22Rv1 (cell line): ENCODE measurements at regions not wholly inside any gene's neighbourhood (a gene's known extent, or its start where the extent isn't known, plus 50 kb on each side); places are given as distances from the start of the nearest gene placed in this dataset.

Experiments used
- H3K27ac ChIP-seq: fragments of 450-650 bp; 2 replicates; pipeline ENCODE4 v1.5.1; 2017
- ZFX ChIP-seq: fragments of 450-650 bp; IDR thresholded peaks from 2 replicates; pipeline ENCODE4 v1.6.1; 2017; ENCODE audit warnings: antibody characterized with exemption, borderline replicate concordance
- TF ChIP-seq, protein P1 (sequence below): fragments of 450-650 bp; IDR thresholded peaks from 2 replicates; pipeline ENCODE4 v1.5.1; 2017; ENCODE audit warnings: mild to moderate bottlenecking

DNA sequence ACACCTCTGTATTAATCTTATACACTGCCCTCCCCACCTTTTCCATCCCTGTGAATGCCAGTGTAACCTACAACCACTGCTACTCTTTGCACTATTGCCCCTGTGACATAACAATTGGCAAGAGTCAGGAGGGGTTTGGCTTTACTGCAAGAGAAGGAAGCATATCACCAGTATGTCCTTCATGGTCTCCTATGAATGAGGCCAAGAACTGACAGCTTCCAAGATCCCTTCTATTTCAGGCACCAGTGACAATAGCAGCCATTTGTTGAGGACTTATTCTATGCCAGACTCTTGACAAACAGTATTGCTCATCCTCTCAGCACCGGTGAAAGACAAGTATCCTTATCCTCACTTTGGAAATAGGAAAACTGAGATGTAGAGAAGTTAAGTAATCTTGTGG is 363.9 kb downstream of the MID1IP1 start:
- H3K27ac ChIP-seq: no peak overlapping the region
- TF ChIP-seq ZFX: no peak
- TF ChIP-seq, protein P1, sequence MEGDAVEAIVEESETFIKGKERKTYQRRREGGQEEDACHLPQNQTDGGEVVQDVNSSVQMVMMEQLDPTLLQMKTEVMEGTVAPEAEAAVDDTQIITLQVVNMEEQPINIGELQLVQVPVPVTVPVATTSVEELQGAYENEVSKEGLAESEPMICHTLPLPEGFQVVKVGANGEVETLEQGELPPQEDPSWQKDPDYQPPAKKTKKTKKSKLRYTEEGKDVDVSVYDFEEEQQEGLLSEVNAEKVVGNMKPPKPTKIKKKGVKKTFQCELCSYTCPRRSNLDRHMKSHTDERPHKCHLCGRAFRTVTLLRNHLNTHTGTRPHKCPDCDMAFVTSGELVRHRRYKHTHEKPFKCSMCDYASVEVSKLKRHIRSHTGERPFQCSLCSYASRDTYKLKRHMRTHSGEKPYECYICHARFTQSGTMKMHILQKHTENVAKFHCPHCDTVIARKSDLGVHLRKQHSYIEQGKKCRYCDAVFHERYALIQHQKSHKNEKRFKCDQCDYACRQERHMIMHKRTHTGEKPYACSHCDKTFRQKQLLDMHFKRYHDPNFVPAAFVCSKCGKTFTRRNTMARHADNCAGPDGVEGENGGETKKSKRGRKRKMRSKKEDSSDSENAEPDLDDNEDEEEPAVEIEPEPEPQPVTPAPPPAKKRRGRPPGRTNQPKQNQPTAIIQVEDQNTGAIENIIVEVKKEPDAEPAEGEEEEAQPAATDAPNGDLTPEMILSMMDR: no peak

DNA sequence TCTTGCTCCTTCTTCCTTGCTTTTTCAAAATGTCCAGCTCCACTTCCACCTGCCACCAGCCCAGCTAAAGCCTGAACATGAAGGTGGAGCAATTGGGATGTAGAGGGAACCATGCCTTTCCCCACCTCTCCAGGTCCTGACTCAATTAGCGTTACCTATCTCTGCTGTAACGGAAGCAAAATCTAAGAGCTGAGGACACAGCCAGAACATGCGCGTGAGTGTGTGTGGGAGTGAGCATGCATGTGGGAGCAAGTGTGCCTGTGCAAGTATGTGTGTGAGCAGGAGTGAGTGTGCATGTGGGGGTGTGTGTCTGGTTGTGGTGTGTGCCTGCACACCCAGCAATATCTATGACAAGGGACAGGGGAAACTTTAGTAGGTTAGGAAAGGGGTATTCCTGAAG is 364.5 kb downstream of the MID1IP1 start:
- no peak for TF ChIP-seq ZFX
- TF ChIP-seq, protein P1: no peak
- H3K27ac ChIP-seq: no peak overlapping the region

DNA sequence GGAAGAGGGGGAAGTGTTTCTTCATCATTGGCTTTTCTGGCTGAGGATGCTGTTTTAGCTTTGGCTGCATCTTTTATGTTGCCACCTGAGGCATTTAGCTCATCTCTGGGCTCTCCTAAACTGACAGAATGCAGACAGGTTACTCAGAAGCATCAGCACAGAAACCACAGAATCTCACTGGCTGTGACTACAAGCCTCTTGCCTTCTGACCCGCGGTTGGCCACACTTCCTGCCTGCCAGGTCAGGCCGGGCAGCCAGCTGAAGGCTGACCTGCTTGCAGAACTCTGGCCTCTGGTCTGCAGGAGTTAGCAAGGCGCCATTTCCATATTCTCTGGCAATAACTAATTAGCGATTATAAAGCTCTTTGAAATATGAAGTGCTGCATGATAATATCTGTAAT is 366.5 kb downstream of the MID1IP1 start:
- TF ChIP-seq ZFX: no peak
- TF ChIP-seq, protein P1: no peak
- H3K27ac ChIP-seq: no peak overlapping the region

DNA sequence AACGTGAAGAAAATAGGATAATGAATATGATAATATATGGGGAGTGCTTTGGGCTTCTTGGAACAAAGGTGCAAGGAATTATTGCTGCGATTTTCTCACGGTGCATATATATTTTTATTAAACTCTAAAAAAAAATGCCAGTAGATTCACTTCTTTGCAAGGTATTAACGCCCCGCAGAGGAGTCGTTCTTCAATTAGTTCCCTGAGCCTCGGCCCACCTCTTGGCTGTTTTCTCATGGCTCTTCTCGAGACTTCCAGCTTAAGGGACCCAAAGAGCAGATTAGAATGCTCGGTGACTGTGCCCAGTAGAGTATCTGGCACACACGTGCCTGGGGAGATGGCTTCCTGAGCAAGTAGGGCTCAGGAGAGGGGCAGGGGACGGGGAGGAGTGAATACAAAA is 367.4 kb downstream of the MID1IP1 start:
- H3K27ac ChIP-seq: no peak overlapping the region

DNA sequence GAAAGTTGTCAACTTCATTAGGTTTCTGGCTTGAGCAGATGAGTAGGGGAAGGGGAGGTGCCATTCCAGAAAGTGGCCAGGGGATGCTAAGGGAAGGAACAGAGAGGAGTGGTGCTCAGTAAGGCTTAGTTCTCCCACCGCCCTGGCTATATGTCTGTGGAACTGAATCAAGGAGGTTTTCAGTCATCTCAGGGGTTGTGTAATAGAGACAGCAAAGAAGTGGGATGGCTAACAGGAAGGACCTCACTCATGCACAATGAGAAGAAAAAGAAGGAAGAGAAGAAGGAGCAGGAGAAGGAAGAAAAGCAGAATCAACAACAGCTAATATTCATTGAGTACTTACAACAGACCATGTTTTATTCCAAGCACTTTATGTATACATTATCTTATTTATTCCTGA is 368.7 kb downstream of the MID1IP1 start:
- TF ChIP-seq ZFX: no peak
- TF ChIP-seq, protein P1: no peak
- H3K27ac ChIP-seq: no peak overlapping the region

More for the DNA sequence above, 367.4 kb downstream of the MID1IP1 start:
- TF ChIP-seq ZFX: no peak
- TF ChIP-seq, protein P1: no peak

DNA sequence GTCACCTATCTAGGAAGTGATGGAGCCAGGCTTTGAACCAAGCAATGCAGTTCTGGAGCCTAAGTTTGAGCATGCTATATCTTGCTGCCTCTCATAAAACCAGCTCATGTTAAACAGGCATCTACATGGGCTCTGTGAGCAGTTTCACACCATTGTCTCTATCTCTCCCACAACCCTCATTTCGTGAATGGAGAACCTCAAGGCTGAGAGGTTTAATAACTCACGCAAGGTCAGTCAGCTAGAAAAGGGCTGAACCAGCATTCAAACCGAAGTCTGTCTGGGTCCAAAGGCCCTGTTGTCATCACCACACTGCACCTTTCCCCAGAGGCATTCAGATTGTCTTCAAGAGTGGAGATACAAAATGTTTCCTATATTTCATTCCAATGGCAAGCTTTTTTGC is 369.2 kb downstream of the MID1IP1 start:
- H3K27ac ChIP-seq: no peak overlapping the region
- no peak for TF ChIP-seq ZFX
- TF ChIP-seq, protein P1: no peak

DNA sequence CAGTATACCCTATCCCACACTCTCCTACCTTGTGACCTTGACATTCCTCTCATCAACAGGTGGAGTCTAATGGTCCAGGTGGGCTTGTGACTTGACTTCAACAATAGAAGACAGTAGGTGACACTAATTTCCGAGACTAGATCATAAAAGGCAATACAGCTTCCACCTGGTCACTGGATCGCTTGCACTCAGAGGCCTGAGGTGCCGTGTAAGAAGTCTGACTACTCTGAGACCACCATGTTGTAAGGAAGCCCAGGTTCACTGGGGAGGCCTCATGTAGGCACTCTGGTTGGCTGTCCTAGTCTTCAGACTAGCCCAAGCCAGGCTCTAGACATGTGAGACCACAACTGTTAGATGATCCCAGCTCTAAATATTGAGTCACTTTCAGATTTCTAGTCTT is 370.4 kb downstream of the MID1IP1 start:
- TF ChIP-seq ZFX: no peak
- TF ChIP-seq, protein P1: no peak
- no peak overlapping the region for H3K27ac ChIP-seq
